Middle frontal gyrus (tissue), 1 donor: ENCODE measurements at regions not wholly inside any gene's neighbourhood (a gene's known extent, or its start where the extent isn't known, plus 50 kb on each side); places are given as distances from the start of the nearest gene placed in this dataset.
"Not testable (repeated sequence)": the region's sequence is repeated elsewhere in the genome, so short reads cannot be mapped to it uniquely, and the experiment has no call there.

Experiments
- DNase-seq: peaks from one replicate; pipeline ENCODE4 v3.0.0-alpha.2; 2015; ENCODE audit warnings: low spot score; ENCODE audit errors: extremely low spot score

DNA sequence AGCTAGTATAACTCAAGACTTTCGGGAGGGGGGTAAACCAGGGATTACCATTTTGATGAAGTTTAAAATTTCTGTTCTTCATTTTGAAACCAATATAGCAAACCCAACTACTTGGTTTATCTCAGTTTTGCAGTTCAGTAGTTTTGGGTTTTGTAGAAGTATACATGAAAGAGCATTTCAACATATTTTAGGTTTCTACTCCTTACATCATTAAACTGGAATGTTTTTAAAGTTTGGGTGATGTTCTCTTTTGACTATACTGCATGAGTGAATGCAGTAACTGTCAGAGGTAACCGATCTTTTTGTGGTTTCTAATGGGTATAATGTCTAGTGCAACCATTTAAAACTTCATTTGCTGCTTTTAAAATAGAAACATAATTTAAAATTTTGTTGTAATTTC, 248.3 kb upstream of the MAD2L1 start:
- DNase-seq = no peak

DNA sequence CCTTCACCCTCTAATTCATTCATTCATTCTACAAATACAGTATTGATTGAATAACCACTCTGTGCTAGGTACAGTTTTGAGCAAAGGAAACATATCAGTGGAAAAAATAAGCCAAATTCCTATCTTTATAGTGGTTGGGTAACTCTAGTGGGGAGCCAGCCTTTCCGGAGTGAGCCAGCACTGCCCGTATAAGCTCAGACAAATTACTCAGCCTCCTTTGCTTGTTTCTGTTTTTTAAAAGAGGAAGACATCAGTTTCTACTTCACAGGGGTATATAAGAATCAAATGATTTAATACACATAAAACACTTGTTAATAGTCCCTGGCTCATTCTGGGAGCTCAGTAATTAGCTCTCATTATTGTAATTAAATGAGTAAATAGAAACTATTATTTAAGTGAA, 238.2 kb upstream of the MAD2L1 start:
- DNase-seq = no peak

DNA sequence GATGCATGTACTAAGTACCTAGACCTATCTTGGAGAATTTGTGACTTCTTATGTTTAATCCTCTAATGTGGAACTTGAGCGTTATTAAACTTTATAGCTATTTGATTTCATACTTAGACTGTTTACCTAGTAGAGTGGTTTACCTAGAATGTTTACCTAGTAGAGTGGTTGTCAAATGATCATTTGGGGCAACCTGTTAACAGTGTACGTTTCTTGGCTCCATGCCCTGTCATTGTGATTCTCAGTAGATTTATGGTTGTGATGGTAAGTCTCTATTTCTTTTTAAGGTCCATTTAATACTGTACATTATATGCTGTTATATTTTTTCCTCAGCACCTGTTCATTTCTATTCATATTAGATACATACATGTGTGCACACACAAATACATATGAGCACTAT, 233.0 kb upstream of the MAD2L1 start:
- DNase-seq = no peak

DNA sequence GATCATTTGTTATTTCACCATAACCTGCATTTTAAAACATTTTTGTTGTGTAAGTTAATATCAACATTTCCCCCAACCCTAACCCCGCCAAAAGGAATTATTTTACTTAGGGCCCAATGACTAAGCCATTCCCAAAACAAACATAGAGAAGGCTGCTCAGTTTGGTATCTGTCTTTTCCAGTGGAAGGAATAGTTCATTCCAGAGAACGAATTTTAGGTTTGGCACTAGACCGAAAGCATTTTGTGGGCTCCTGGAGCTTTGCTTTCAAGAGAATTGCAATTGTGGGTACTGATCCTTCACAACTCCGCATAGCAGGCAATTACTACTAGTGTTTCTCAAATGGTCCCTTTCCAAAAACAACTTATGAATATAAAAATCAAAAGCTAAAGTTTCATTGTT, 226.7 kb upstream of the MAD2L1 start:
- DNase-seq = no peak

DNA sequence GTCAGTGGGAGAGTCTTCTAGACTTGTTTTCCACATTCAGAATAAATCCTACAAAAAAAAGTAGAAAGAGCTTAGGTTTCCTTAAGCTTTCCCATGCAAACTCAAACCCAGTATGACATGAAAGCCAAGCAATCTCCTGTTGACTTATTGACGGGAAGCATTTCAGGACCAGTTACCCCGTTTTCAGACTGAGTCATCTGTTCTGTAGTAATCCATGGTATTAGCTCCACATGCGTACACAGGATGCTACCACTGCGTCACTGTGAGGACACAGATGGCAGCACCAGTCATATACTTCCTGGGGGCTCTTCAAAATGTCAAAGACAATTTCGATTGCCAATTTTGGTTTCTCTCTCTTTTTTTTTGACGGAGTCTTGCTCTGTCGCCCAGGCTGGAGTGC, 224.9 kb upstream of the MAD2L1 start:
- DNase-seq = no peak

DNA sequence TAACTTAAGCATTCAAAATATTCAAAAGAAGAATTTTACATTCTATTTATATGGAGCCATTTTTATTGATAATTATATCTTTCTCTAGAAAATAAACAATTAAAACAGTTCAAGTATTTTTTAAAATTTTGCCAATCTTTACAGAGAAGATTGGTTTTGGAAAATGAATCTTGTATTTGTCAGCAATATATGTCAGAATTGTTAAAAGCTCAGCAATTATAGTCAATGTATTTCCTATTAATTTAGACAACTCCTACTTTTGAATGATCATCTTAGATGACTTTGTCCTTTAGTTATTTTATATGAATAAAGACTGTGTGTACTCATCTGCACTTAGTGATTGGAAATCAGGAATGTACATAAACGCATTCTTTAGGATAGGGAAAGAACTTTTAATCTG, 223.9 kb upstream of the MAD2L1 start:
- DNase-seq = no peak

DNA sequence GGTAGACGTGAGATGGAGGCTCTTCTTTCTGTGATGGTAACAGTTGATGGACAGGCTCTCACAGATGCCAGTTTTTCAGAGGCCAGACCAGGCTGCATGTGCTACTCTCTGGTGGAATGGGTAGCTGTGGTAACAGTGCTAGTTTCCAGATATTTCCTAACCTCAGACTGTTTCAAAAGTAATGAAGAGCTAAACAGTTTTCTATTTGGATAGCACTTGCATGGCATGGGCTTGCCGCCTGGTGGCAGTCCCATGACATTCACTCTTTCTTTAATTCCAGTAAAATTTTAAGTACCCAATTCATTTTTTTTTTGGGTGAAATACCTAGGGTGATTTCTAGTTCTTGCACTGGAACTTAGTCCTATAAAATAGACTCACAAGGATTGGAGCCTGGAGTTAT, 220.2 kb upstream of the MAD2L1 start:
- DNase-seq = no peak

DNA sequence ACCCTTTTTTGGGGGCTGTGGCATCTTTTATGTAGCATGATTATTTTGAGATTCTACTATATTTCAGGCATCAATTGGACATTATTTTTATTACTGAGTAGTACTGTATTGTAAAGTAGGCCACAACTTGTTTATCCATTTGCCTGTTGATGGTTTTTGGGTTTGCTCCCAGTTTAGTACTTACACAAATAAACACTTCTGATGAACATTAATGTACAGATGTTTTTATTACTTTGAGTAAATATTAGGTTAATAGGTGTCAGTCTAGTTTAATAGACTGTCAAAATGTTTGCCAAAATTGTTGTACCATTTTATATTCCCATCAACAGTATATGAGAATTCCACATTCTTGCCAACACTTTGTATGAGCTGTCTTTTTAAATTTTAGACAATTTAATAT, 214.9 kb upstream of the MAD2L1 start:
- no peak for DNase-seq

DNA sequence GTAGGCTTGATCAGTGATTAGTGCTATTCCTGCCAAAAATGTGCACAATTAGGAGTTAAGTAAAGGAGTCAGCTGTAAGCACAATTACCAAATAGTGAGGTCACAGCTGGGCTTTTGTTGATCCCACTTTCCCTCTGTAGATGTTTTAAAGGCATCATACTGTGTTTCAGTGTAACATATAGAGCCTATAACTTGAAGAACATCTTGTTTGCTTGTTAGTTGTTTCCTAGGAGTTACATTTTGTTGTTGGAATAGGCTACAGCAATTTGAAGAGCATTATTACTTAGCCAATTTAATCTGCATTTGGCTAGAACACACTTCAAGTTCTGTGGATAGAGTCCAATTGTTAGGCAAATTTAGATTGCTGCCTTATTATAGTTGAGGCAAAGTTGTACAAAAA, 210.7 kb upstream of the MAD2L1 start:
- DNase-seq = no peak

DNA sequence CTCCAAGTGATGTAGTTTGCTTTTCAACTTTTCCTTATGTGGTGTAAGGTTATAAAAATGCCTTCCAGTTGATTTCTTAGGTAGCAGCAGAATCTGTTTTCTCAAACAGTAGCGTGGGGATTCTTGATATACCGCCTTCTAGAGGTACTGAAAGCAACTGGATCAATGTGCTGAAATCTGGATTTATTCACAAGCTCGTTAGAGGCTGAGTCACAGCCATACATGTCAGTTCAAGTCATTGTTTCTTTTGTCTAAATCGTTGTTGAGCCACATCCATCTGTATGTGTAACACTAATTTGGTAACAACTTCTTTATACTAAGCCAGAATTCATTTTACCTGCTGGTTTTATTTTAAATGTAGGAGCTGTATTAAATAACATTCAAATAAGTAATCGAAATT, 200.0 kb upstream of the MAD2L1 start:
- no peak for DNase-seq

DNA sequence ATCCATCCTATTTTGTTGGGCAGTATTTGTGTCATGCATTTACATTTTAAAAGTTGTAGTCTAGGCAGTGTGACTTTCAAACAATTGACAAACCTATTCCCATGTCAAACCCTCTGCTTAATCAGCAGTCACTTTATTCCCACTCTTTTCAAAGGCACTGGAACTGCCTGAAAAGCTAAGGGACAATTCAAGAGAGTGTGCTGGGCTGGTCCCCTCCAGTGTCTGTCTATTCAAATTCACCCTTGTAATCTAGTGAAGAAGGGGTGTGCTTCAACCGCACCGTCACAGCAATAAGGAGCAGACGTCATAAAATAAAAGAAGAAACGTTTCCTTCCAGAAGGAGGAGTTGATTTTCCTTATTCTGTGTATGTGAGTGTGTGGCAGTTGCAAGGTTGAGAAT, 197.0 kb upstream of the MAD2L1 start:
- no peak for DNase-seq

DNA sequence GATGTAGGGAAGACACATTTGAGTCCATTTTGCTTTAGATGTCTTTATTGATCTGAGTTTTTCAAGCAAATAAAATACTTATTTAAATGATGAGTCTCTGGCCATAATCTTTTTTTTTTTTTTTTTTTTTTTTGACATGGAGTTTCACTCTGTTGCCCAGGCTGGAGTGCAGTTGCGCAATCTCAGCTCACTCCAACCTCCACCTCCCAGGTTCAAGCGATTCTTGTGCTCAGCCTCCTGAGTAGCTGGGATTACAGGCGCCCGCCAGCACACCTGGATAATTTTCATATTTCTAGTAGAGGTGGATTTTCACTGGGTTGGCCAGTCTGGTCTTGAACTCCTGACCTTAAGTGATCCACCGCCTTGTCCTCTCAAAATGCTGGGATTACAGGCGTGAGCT, 194.5 kb upstream of the MAD2L1 start:
- DNase-seq = no peak

DNA sequence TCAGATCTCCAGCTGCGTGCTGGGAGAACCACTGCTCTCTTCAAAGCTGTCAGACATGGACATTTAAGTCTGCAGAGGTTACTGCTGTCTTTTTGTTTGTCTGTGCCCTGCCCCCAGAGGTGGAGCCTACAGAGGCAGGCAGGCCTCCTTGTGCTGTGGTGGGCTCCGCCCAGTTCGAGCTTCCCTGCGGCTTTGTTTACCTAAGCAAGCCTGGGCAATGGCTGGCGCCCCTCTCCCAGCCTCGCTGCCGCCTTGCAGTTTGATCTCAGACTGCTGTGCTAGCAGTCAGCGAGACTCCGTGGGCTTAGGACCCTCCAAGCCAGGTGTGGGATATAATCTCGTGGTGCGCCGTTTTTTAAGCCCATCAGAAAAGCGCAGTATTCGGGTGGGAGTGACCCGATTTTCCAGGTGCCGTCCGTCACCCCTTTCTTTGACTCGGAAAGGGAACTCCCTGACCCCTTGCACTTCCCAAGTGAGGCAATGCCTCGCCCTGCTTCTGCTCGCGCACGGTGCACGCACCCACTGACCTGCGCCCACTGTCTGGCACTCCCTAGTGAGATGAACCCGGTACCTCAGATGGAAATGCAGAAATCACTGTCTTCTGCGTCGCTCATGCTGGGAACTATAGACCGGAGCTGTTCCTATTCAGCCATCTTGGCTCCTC, 189.6 kb upstream of the MAD2L1 start:
- not testable (repeated sequence) for DNase-seq

DNA sequence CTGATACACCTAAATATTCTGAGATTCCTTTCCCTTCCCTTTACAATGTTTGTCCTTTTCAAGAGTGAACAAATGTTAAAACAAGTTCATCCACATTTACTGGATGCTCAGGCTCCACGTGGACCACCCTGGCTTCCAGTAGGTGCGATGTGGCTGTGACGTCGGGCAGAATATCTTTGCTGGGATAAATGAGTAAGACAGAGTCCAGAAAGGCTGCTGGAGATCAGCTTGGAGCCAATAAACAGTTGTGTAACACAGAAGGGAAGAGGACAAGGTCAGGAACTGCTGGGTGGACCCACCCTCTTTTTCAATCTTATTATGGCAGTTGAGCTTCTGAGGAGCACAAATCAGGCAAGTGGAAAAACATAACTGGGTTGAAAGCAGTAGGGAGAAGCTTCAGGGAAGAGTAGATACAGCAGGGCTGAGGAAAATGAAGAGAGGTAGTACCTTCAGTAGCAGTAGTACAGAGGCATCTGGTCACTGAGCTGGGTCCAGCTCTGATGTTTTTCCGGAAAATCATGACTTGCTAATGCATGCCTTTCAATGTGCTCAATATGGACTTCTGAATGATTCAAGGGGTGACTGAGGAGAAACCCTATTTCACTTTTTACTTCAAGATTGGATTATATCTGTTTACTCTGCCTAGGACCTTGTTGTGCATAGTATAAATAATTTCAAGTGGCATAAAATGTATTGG, 171.8 kb upstream of the MAD2L1 start:
- DNase-seq = no peak

DNA sequence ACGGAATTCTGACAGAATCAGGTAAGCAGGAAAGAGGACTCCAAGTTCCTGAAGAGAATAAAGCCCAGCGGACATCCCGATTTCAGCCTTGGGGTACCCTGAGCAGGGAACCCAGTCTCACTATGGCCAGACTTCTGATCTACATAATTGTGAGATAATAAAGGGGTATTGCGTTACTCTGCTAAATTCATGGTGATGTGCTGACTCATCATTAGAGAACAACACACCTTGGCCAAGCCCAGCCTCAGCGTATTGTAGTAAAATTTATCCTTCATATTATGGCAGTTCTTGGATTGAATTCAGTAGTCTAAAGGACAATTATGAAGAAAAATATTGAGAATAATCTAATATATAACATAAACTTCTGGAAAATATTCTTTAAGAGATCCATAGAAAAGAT, 170.2 kb upstream of the MAD2L1 start:
- no peak for DNase-seq

DNA sequence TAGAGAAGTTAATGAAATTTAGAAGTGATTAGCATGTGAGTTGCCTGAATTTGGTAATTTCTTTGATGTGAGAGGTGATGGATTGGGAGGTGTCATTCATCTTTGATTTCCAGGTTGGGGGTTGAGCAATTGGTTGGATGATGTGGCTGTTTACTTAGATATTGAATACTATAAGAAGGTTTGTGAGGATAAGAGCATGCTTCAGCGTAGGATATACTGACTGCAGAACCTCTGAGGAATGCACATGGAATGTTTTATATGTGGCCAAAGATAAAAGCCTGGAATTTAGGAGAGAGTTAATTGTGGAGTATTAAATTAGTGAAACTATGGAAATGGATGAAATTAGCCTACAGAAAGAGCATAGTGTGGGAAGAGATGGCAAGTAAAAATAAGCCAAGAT, 165.4 kb upstream of the MAD2L1 start:
- DNase-seq = no peak

DNA sequence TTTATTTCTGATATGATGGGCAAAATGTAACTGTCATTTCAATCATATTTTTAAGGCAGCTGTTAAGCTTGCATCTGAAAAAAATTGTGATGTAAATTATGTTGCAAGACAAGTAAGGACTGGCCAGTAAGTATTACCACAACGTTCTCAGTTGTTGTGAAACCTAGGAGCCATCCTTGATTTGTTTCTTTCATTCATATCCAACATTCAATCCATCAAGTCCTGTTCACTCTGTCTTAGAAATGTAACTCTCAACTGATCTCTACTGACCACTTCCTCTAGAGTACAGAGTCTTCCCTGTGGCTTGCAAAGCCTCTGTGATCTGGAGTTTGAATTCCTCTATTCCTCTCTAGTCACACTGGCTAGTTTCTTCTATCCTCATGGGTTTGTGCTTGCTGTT, 161.4 kb upstream of the MAD2L1 start:
- DNase-seq = no peak

DNA sequence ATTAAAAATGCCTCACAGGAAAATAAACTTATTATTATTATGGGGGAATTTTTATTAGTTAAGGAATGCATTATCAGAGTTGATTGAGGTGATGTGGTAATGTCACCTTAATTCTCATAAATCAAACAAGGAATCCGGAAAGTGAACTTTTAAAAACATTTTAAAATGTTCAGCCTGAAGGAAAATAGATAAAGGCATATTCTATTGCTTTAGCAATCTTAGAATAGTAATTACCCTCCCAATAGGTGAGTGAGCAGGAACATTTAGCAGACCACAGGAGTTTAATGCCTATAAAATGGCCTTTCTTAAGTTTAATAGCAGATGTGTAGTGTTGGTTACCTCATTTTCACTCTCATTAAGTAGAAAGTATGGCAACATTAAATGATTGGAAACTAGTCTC, 160.9 kb upstream of the MAD2L1 start:
- DNase-seq = no peak

DNA sequence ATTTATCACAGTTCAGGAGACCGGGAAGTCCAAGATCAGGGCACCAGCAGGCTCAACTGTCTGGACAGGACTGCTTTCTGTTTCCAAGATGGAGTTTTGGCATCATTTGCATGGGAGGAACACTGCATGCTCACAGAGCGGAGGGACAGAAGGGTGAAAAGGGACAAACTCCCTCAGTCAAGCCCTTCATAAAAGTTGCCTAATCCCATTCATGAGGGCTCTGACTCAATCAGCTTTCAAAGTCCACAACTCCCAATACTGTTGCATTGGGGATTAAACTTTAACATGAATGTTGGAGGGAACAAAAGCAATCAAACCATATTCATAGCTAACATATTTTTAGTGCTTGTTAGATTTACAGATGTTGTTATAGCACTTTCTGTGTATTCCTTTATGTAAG, 158.9 kb upstream of the MAD2L1 start:
- no peak for DNase-seq

DNA sequence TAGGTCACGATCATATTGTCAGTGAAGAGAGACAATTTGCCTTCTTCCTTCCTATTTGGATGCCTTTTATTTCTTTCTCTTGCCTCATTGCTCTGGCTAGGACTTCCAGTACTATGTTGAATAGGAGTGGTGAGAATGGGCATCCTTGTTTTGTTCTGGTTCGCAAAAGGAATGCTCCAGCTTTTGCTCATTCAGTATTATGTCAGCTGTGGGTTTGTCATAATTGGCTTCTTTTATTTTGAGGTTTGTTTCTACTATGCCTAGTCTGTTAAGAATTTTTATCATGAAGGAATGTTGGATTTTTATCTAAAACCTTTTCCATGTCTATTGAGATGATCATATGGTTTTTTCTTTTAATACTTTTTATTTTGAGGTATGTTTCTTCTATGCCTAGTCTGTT, 152.3 kb upstream of the MAD2L1 start:
- DNase-seq = no peak

DNA sequence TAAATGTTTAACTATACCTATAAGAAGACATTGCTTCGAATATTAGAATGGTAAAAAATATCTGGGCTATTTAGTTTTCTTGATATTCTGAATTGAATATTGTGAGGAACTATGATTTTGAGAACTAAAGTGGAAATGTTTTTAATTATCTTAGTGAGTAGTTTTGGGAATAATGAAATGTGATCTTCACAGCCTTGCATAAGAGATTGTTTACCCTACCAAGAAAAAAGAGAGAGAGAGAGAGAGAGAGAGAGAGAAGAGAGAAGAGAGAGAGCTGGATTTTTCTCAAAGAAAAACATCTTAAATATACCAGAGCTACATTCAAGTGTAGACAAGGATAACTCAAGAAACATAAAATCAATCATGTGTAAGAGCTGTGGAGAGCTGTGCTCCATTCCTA, 148.7 kb upstream of the MAD2L1 start:
- DNase-seq = no peak

DNA sequence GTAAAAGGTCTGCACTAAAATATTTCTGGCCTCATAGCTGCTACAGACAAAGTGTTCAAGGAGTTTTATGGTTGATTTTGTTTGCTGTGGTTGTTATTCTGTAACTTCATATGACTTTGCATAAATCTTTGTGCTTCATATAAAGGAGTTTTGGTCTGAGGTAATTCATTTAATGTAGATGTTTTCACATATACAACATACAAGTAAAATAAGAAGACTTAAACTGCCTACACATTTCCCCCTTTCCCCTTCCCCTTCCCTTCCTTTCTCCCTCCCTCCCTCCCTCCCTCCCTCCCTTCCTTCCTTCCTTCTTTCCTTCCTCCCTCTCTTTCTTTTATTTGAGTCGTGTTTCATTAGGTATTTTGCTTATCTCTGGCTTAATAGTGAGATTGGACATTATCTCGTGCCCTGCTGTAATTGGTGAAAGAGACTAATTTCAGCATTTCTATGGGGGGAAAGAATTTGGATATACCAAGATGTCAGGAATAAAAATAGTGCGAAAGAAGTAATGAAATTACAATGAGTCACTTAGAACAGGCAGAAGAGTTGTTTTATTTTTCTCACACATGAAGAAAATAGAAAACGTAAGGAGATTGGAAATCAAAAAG, 144.9 kb upstream of the MAD2L1 start:
- DNase-seq = no peak

DNA sequence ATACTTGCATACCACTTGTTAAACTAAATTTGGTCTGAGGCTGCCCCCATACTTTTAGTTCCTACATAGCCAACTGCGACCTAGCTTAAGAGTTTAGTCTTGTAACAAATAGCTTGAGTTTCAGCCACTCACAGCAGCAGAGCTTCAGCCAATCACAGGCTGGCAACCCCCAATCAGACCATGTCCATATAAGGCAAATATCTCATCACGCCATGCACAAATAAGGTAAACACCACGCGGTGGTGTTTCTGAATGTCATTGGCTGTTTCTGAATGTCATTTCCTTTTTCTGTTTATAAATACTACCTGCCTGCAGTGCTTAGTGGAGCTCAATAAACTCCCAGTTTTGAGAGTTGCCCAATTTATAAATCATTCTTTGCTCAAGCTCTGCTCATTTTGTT, 143.1 kb upstream of the MAD2L1 start:
- DNase-seq = no peak
